ENCODE measurements at regions not wholly inside any gene's neighbourhood (a gene's known extent, or its start where the extent isn't known, plus 50 kb on each side); places are given as distances from the start of the nearest gene placed in this dataset.

GRCh38 chr14:22448905-22449599, 140.0 kb downstream of the DAD1 start:
- no peak for TF ChIP-seq GLIS3 (CRISPR knock-in tag; IDR thresholded peaks at IDR 0.05)
- no peak for TF ChIP-seq ESRRG (CRISPR knock-in tag; IDR thresholded peaks at IDR 0.05)
- no peak for TF ChIP-seq ARNTL (CRISPR knock-in tag; IDR thresholded peaks at IDR 0.05; ENCODE audit: borderline replicate concordance, low read depth)
- TF ChIP-seq TCF4 (CRISPR knock-in tag; IDR thresholded peaks at IDR 0.05; ENCODE audit: borderline replicate concordance): no peak
- TF ChIP-seq CSRNP3 (CRISPR knock-in tag; IDR thresholded peaks at IDR 0.05): no peak
- TF ChIP-seq CREB5 (CRISPR knock-in tag; IDR thresholded peaks at IDR 0.05; ENCODE audit: low read depth): no peak
- TF ChIP-seq ZFP30 (CRISPR knock-in tag; IDR thresholded peaks at IDR 0.05): no peak
- TF ChIP-seq ZFP3 (CRISPR knock-in tag; IDR thresholded peaks at IDR 0.05): no peak
- TF ChIP-seq ZNF565 (CRISPR knock-in tag; conservative IDR thresholded peaks at IDR 0.05; ENCODE audit: low read depth): no peak
- TF ChIP-seq ISL1 (CRISPR knock-in tag; IDR thresholded peaks at IDR 0.05): no peak
- TF ChIP-seq ZNF8 (CRISPR knock-in tag; IDR thresholded peaks at IDR 0.05): no peak
- TF ChIP-seq RARB (CRISPR knock-in tag; IDR thresholded peaks at IDR 0.05): no peak
- no peak for TF ChIP-seq CSDC2 (CRISPR knock-in tag; IDR thresholded peaks at IDR 0.05)
- TF ChIP-seq ZNF70 (CRISPR knock-in tag; IDR thresholded peaks at IDR 0.05): no peak
- no peak for TF ChIP-seq TOX (CRISPR knock-in tag; IDR thresholded peaks at IDR 0.05; ENCODE audit: borderline replicate concordance)
- no peak for TF ChIP-seq TSHZ2 (CRISPR knock-in tag; IDR thresholded peaks at IDR 0.05)
- TF ChIP-seq ZC3H10 (CRISPR knock-in tag; IDR thresholded peaks at IDR 0.05): no peak
- no peak for TF ChIP-seq OSR1 (CRISPR knock-in tag; IDR thresholded peaks at IDR 0.05)
- TF ChIP-seq POU6F1 (CRISPR knock-in tag; IDR thresholded peaks at IDR 0.05; ENCODE audit: borderline replicate concordance, low read depth): no peak
- TF ChIP-seq PPARA (CRISPR knock-in tag; IDR thresholded peaks at IDR 0.05; ENCODE audit: borderline replicate concordance): no peak
- ATAC-seq: no peak

GRCh38 chr14:22448035-22448904, 140.8 kb downstream of the DAD1 start:
- no peak for ATAC-seq
- no peak for TF ChIP-seq BACH2 (CRISPR knock-in tag; IDR thresholded peaks at IDR 0.05; ENCODE audit: borderline replicate concordance)
- TF ChIP-seq TSHZ2 (CRISPR knock-in tag; IDR thresholded peaks at IDR 0.05): no peak
- TF ChIP-seq CREB5 (CRISPR knock-in tag; IDR thresholded peaks at IDR 0.05; ENCODE audit: low read depth): no peak
- no peak for TF ChIP-seq RARB (CRISPR knock-in tag; IDR thresholded peaks at IDR 0.05)
- no peak for TF ChIP-seq ZNF8 (CRISPR knock-in tag; IDR thresholded peaks at IDR 0.05)
- no peak for TF ChIP-seq SNAI2 (CRISPR knock-in tag; IDR thresholded peaks at IDR 0.05)
- no peak for TF ChIP-seq ESRRG (CRISPR knock-in tag; IDR thresholded peaks at IDR 0.05)
- TF ChIP-seq POU6F1 (CRISPR knock-in tag; IDR thresholded peaks at IDR 0.05; ENCODE audit: borderline replicate concordance, low read depth): no peak
- no peak for TF ChIP-seq OSR1 (CRISPR knock-in tag; IDR thresholded peaks at IDR 0.05)
- TF ChIP-seq GLIS3 (CRISPR knock-in tag; IDR thresholded peaks at IDR 0.05): no peak
- TF ChIP-seq ZNF70 (CRISPR knock-in tag; IDR thresholded peaks at IDR 0.05): no peak
- TF ChIP-seq TOX (CRISPR knock-in tag; IDR thresholded peaks at IDR 0.05; ENCODE audit: borderline replicate concordance): no peak
- TF ChIP-seq ISL1 (CRISPR knock-in tag; IDR thresholded peaks at IDR 0.05): no peak
- TF ChIP-seq PPARA (CRISPR knock-in tag; IDR thresholded peaks at IDR 0.05; ENCODE audit: borderline replicate concordance): no peak
- no peak for TF ChIP-seq ZFP3 (CRISPR knock-in tag; IDR thresholded peaks at IDR 0.05)
- TF ChIP-seq ZFP30 (CRISPR knock-in tag; IDR thresholded peaks at IDR 0.05): no peak
- TF ChIP-seq ZNF565 (CRISPR knock-in tag; conservative IDR thresholded peaks at IDR 0.05; ENCODE audit: low read depth): no peak
- TF ChIP-seq ARNTL (CRISPR knock-in tag; IDR thresholded peaks at IDR 0.05; ENCODE audit: borderline replicate concordance, low read depth): no peak
- TF ChIP-seq CSDC2 (CRISPR knock-in tag; IDR thresholded peaks at IDR 0.05): no peak
